RWPE1 (cell line): ENCODE measurements at regions not wholly inside any gene's neighbourhood (a gene's known extent, or its start where the extent isn't known, plus 50 kb on each side); places are given as distances from the start of the nearest gene placed in this dataset.
A peak's percentile ranks its signal among the peaks of the same experiment; 100 is the strongest.

Source experiments
- CTCF ChIA-PET: fragments of 350-600 bp; sonication (Branson Sonifier 250); formaldehyde crosslinking; extraction: SDS; loops from one replicate; lab custom pipeline; 2021; lab: Yijun Ruan, JAX
- POLR2A ChIA-PET: fragments of 400-600 bp; formaldehyde crosslinking; extraction: SDS; loops from one replicate; lab custom pipeline; 2020; ENCODE audit warnings: antibody characterized with exemption; ENCODE audit not compliant: low non-redundant PET; lab: Yijun Ruan, JAX
- DNase-seq: peaks from one replicate; pipeline ENCODE4 v3.0.0; 2012; ENCODE audit warnings: low spot score
- H3K27ac ChIP-seq: fragments of 450-650 bp; 2 replicates; pipeline ENCODE4 v1.5.1; 2017
- TF ChIP-seq, protein P1 (sequence below): fragments of 450-650 bp; conservative IDR thresholded peaks from 2 replicates; pipeline ENCODE4 v1.5.1; 2017; ENCODE audit warnings: low read depth, mild to moderate bottlenecking

DNA sequence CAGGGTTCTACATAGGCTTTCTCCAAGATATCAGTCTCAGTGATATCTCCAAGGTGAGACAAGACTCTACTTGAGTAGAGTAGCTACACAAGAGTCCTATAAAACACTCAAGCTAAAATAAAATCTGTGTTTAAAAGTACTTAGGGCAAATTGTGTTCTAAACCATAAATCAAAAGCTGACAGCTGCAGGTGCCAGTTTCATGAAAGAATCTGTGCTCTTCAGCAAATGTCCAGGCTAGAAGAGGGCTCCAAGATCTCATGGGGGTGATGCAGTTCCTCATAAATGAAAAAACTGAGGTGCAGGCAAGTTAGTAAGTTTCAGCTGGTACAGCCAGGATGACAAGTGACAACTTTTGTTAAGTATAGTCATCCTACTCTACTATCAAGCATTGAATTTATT is 142.8 kb upstream of the TNPO1 start:
- ChIA-PET POLR2A (no interaction called here), CTCF (interaction anchor here (0.6 kb wide), 1 partner anchor 9 kb away, joined by 4 read pairs; no protein-coding TSS in a partner anchor)
- TF ChIP-seq, protein P1, sequence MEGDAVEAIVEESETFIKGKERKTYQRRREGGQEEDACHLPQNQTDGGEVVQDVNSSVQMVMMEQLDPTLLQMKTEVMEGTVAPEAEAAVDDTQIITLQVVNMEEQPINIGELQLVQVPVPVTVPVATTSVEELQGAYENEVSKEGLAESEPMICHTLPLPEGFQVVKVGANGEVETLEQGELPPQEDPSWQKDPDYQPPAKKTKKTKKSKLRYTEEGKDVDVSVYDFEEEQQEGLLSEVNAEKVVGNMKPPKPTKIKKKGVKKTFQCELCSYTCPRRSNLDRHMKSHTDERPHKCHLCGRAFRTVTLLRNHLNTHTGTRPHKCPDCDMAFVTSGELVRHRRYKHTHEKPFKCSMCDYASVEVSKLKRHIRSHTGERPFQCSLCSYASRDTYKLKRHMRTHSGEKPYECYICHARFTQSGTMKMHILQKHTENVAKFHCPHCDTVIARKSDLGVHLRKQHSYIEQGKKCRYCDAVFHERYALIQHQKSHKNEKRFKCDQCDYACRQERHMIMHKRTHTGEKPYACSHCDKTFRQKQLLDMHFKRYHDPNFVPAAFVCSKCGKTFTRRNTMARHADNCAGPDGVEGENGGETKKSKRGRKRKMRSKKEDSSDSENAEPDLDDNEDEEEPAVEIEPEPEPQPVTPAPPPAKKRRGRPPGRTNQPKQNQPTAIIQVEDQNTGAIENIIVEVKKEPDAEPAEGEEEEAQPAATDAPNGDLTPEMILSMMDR, result no peak
- no peak overlapping the region for H3K27ac ChIP-seq
- DNase-seq, result no peak

DNA sequence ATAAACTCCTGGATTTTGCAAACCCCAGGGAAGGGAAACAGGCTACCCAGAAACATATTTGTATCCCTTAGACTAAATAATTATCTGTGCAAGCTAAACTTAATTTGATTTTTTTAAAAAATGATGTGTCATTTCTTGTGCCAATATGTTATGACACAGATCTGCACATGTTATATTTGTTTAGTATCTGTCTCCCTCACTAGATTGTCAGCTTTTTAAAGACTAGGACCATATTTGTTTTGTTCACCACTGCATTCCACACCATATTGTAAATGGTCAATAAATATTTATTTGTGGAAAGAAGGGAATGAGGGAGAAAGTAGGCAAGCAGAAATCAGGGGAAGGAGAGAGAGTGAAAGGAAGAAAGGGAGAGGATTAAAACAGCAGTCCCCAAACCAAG is 143.3 kb upstream of the TNPO1 start:
- ChIA-PET POLR2A (no interaction called here), CTCF (interaction anchor here (0.6 kb wide), 3 partner anchors 10 to 647 kb away, joined by 3 to 4 read pairs (median 3); no protein-coding TSS in a partner anchor)
- DNase-seq, result no peak
- no peak overlapping the region for H3K27ac ChIP-seq
- TF ChIP-seq, protein P1, result no peak

DNA sequence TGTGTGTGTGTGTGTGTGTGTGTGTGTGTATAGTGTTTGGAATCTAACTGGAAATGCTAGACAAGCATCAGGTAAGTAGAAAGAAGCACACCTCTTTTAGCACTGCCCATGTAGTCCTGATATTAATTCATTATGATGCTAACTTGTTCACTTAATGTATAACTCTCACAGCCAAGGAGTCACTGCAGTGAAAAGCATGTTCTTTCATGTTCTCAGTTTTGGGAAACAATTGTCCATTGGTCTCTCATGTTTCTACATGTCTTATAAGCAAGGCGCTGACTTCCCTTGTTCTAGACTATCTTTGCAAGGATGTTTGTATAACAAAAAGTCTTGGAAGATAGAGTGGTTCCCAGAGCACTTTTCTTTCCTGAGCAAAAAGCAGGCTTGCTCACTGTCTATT is 148.8 kb upstream of the TNPO1 start:
- ChIA-PET CTCF (no interaction called here), POLR2A (no interaction called here)
- TF ChIP-seq, protein P1, result no peak
- H3K27ac ChIP-seq, result no peak overlapping the region
- peak; percentile 34 for DNase-seq

DNA sequence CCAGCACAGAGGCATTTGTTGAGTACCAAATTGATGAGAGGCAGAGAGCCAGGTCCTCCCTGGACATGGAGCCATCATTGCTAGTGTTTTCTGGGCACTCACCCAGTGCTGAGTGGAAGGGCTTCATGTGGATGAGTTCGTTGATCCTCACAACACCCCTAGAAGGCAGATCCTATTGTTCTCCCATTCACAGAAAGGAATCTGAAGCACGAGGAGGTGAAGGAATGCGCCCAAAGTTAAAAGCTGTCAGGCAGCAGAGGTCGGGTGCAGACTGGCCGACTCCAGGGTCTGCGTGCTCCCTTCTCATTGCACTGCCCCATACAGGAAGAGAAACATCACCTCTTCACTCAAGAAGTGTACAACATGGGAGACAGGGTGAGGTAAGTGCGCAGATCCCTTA is 153.5 kb upstream of the TNPO1 start:
- TF ChIP-seq, protein P1, result no peak
- POLR2A ChIA-PET, result no interaction called here
- CTCF ChIA-PET, result no interaction called here

DNA sequence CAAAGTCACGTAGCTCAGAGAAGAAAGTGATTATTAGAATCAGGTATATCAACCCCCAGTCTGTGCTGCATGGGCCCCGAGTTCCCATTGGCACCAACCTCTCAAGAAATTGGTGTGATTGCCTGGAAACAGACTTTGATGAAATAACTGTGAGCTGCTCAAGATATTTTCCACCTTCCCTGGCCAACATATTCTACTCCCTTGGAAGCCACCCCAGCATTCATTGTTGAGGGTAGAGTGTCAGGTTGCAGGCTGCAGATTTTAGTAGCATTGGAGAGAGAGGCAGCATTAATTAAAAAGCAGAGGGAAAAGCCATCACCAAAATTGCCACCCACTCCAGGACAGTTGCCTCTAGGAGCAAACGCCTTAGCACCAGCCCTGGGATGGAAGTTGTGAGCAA is 154.2 kb upstream of the TNPO1 start:
- POLR2A ChIA-PET, result no interaction called here
- TF ChIP-seq, protein P1, result no peak
- H3K27ac ChIP-seq, result no peak overlapping the region
- no peak for DNase-seq
- CTCF ChIA-PET, result no interaction called here

More for the DNA sequence above, 153.5 kb upstream of the TNPO1 start:
- no peak overlapping the region for H3K27ac ChIP-seq
- DNase-seq, result no peak

DNA sequence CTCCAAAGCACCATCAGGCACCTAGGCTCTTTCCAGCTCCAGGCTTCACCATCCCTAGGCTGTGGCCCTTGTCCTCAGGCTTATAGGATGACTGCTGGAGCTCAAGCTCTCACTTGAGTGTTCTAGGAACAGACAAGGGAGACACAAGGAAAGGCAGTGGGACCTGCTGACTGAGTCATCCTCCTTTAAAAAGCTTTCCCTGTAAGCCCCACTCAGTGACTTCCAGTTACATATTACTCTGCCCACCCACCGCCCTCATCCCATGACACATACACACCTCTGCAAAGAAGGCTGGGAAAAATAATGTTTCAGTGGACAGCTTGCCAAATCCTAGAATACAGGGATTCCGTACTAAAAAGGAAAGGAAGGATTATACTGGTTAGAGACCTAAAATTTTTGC is 154.2 kb upstream of the ZNF366 start:
- DNase-seq, result no peak
- no peak overlapping the region for H3K27ac ChIP-seq
- TF ChIP-seq, protein P1, result no peak
- ChIA-PET POLR2A (no interaction called here), CTCF (interaction anchor here (0.7 to 0.9 kb wide), 2 partner anchors 13 to 15 kb away, joined by 3 to 5 read pairs; no protein-coding TSS in a partner anchor)
